Loucy (cell line): ENCODE measurements at regions not wholly inside any gene's neighbourhood (a gene's known extent, or its start where the extent isn't known, plus 50 kb on each side); places are given as distances from the start of the nearest gene placed in this dataset.

Experiments
- CTCF ChIP-seq: fragments of 200-600 bp; sonication (generic); conservative IDR thresholded peaks from 2 replicates; pipeline ENCODE4 v1.5.1; 2014; ENCODE audit warnings: mild to moderate bottlenecking, antibody characterized with exemption, low read length
- EZH2phosphoT487 ChIP-seq: fragments of 200-600 bp; IDR thresholded peaks from 2 replicates; pipeline ENCODE4 v1.6.1; 2018; ENCODE audit warnings: antibody characterized with exemption, mild to moderate bottlenecking, moderate library complexity, borderline replicate concordance

- no peak for TF ChIP-seq CTCF
- no peak for TF ChIP-seq EZH2phosphoT487
These were observed 53.0 kb upstream of the GLI2 start for GRCh38 chr2:120682654-120683053.
